Thyroid gland (tissue), 4 donors: ENCODE measurements at regions not wholly inside any gene's neighbourhood (a gene's known extent, or its start where the extent isn't known, plus 50 kb on each side); places are given as distances from the start of the nearest gene placed in this dataset.

ENCODE experiments used
- POLR2A ChIP-seq, 2 donors: fragments of 450-650 bp; IDR thresholded peaks; one replicate each; pipeline ENCODE4 v1.6.1; 2017; ENCODE audit warnings: antibody characterized with exemption in 2 of 2, mild to moderate bottlenecking in 2 of 2, moderate library complexity in 1 of 2
- TF ChIP-seq, protein P1 (sequence below), 6 experiments: fragments of 200-600 bp in 3 of 6; fragments of 450-650 bp in 3 of 6; sonication (generic) in 3 of 6; IDR thresholded peaks; one replicate each; pipeline ENCODE4 v1.5.1; 2016 to 2019; ENCODE audit warnings: antibody characterized with exemption in 6 of 6, mild to moderate bottlenecking in 2 of 6, inconsistent platforms in 1 of 6, moderate library complexity in 1 of 6

DNA sequence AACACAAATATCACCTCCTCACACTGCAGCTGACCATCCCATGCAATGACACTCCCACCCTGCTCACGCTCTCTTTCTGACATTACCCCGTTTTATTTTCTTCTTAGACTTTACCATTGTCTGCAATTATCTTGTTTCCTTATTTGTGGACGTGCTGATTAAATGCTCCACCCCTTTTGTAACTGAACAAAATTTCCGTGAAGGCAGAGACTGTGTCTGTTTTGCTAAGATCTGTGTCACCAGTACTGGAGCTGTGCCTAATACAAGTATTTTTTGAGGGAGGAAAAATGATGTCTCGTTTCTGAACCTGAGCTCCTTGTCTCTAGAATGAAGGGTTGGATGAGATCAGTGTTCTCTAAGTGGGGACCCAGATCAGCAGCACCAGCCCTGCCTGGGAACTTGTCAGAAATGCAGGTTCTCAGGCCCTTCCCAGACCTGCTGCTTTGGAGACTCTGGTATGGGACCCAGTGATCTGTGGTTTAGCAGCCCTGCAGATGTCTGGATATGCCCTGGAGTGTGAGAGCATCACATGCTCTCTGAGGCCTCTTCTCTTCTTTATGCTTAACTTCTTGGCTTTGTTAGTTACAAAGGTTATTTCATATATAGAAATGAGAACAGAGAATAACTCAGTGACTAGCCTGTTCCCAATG, 181.7 kb upstream of the GAS1 start:
- TF ChIP-seq, protein P1, sequence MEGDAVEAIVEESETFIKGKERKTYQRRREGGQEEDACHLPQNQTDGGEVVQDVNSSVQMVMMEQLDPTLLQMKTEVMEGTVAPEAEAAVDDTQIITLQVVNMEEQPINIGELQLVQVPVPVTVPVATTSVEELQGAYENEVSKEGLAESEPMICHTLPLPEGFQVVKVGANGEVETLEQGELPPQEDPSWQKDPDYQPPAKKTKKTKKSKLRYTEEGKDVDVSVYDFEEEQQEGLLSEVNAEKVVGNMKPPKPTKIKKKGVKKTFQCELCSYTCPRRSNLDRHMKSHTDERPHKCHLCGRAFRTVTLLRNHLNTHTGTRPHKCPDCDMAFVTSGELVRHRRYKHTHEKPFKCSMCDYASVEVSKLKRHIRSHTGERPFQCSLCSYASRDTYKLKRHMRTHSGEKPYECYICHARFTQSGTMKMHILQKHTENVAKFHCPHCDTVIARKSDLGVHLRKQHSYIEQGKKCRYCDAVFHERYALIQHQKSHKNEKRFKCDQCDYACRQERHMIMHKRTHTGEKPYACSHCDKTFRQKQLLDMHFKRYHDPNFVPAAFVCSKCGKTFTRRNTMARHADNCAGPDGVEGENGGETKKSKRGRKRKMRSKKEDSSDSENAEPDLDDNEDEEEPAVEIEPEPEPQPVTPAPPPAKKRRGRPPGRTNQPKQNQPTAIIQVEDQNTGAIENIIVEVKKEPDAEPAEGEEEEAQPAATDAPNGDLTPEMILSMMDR (IDR thresholded peaks at IDR 0.05) = no peak
- no peak for TF ChIP-seq POLR2A (IDR thresholded peaks at IDR 0.05)
